ENCODE measurements at regions not wholly inside any gene's neighbourhood (a gene's known extent, or its start where the extent isn't known, plus 50 kb on each side); places are given as distances from the start of the nearest gene placed in this dataset.

DNA sequence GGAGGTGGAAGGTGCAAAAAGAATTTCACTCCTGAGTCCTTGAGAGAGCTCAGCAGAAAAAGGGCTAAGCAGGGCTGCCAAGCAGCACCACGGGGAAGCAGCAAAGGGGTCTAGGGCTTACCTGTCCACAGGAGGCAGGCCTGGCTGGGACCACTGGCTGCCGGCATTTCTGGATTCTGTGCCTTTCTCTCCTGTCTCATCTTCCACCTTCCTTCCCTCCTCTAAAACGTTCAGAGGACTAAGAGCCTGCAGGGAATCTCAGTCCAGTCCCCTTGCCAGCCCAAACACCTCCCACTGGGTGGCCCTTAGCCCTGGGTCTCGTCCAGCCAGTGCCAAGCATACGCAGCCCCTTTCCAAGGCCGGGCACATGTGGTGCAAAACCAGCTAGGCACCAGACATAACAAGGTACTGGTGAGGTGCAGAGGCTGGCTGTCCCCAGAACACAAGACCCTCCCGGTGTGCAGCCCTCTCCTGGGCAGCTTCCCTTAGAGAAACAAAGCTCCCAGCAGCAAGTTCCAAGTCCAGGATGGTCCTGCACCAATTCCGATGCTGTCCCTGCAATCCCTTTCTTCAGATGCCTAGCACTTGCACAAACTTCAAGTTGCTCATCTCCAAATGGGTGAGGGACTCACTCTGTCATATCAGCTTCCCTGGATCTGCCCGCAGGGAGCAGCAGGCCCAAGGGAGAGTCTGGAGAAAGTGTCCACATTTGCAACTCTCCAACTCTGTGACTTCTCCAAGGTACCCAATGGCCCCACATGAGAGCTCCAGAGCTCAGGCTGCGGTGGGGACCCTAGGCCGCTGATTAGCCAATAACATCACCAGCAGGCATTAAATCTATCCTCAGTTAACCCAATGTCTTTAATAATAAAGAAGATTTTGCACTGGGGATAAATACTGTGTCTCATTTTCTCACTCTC, 126.3 kb downstream of the C5orf15 start:
- Histone ChIP-seq H3K4me1 (no peaks in the 10 kb centered on the region), H3K36me3 (no peaks in the 10 kb centered on the region), H3K27ac (no peak overlapping the region), H3K27me3 (no peaks in the 10 kb centered on the region), H3K4me3 (no peak overlapping the region), H3K9me3 (no peaks in the 10 kb centered on the region)
- TF ChIP-seq, protein P1, sequence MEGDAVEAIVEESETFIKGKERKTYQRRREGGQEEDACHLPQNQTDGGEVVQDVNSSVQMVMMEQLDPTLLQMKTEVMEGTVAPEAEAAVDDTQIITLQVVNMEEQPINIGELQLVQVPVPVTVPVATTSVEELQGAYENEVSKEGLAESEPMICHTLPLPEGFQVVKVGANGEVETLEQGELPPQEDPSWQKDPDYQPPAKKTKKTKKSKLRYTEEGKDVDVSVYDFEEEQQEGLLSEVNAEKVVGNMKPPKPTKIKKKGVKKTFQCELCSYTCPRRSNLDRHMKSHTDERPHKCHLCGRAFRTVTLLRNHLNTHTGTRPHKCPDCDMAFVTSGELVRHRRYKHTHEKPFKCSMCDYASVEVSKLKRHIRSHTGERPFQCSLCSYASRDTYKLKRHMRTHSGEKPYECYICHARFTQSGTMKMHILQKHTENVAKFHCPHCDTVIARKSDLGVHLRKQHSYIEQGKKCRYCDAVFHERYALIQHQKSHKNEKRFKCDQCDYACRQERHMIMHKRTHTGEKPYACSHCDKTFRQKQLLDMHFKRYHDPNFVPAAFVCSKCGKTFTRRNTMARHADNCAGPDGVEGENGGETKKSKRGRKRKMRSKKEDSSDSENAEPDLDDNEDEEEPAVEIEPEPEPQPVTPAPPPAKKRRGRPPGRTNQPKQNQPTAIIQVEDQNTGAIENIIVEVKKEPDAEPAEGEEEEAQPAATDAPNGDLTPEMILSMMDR (IDR thresholded peaks at IDR 0.05): no peak
- DNase-seq (ENCODE audit: low spot score): no peak

DNA sequence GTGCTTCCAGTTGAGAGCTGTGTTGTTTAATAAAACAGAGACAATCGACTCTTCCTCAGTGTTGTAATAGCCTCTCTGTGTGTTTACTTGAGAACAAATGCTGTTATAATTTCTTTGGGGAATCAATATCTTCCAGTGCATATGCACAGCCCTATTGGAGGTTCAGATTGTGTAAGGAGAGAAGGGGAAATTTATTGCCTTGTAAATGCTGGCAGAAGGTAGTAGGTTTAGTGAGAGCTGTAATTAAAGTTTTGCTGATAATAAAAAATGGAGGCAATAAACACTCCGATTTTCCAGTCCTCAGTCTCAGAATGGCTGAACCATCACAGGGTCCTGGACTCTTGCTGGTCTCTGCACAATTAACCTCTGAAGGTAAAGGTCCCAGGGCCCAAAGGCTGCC, 128.3 kb downstream of the C5orf15 start:
- TF ChIP-seq, protein P1 (IDR thresholded peaks at IDR 0.05): no peak
- no peaks in the 10 kb centered on the region for H3K27me3 ChIP-seq
- H3K9me3 ChIP-seq: peaks cover 0 to 7% of the 10 kb centered on the region in 2 donors
- H3K4me3 ChIP-seq: no peak overlapping the region
- H3K27ac ChIP-seq: no peak overlapping the region
- H3K4me1 ChIP-seq: no peaks in the 10 kb centered on the region
- H3K36me3 ChIP-seq: no peaks in the 10 kb centered on the region
- DNase-seq (ENCODE audit: low spot score): no peak

GRCh38 chr5:133839721-133840120, 128.7 kb downstream of the C5orf15 start:
- TF ChIP-seq, protein P1 (IDR thresholded peaks at IDR 0.05): no peak
- H3K9me3 ChIP-seq: peaks cover 0 to 9% of the 10 kb centered on the region in 2 donors
- no peaks in the 10 kb centered on the region for H3K27me3 ChIP-seq
- H3K36me3 ChIP-seq: no peaks in the 10 kb centered on the region
- no peak overlapping the region for H3K27ac ChIP-seq
- no peak for DNase-seq (ENCODE audit: low spot score)
- no peaks in the 10 kb centered on the region for H3K4me1 ChIP-seq
- no peak overlapping the region for H3K4me3 ChIP-seq

- Histone ChIP-seq H3K4me1 (no peaks in the 10 kb centered on the region), H3K4me3 (no peak overlapping the region), H3K9me3 (peaks cover 0 to 9% of the 10 kb centered on the region in 2 donors), H3K36me3 (no peaks in the 10 kb centered on the region), H3K27ac (no peak overlapping the region), H3K27me3 (no peaks in the 10 kb centered on the region)
- TF ChIP-seq, protein P1 (IDR thresholded peaks at IDR 0.05): no peak
- DNase-seq (ENCODE audit: low spot score): no peak
Measured at GRCh38 chr5:133839090-133839489, 129.3 kb downstream of the C5orf15 start.

- no peaks in the 10 kb centered on the region for H3K4me1 ChIP-seq
- no peak overlapping the region for H3K27ac ChIP-seq
- TF ChIP-seq, protein P1 (IDR thresholded peaks at IDR 0.05): no peak
- H3K36me3 ChIP-seq: no peaks in the 10 kb centered on the region
- H3K9me3 ChIP-seq: peaks cover 0 to 9% of the 10 kb centered on the region in 2 donors
- no peak overlapping the region for H3K4me3 ChIP-seq
- no peak for DNase-seq (ENCODE audit: low spot score)
- H3K27me3 ChIP-seq: no peaks in the 10 kb centered on the region
Measured at GRCh38 chr5:133838286-133838685, 130.1 kb downstream of the C5orf15 start.

Measured in right atrium auricular region (tissue), 2 donors.